Nephron (organoid): ENCODE measurements at regions not wholly inside any gene's neighbourhood (a gene's known extent, or its start where the extent isn't known, plus 50 kb on each side); places are given as distances from the start of the nearest gene placed in this dataset.
"Not testable (repeated sequence)": the region's sequence is repeated elsewhere in the genome, so short reads cannot be mapped to it uniquely, and the experiment has no call there.

ENCODE experiments used
- H3K27ac Mint-ChIP-seq, 3 experiments: 2 replicates each; pipeline ENCODE4 v1.8.0; 2020; ENCODE audit warnings: mixed read lengths in 3 of 3, mild to moderate bottlenecking in 2 of 3, moderate library complexity in 1 of 3
- H3K27me3 Mint-ChIP-seq: 2 replicates; pipeline ENCODE4 v1.8.0; 2021; ENCODE audit warnings: low read depth, mild to moderate bottlenecking, moderate library complexity, mixed read lengths
- H3K36me3 Mint-ChIP-seq: 2 replicates; pipeline ENCODE4 v1.8.0; 2020; ENCODE audit warnings: low read depth, mixed read lengths
- H3K4me1 Mint-ChIP-seq: 2 replicates; pipeline ENCODE4 v1.8.0; 2020; ENCODE audit warnings: mixed read lengths
- H3K4me3 Mint-ChIP-seq, 3 experiments: 2 replicates each; pipeline ENCODE4 v1.8.0; 2020; ENCODE audit warnings: mild to moderate bottlenecking in 3 of 3, mixed read lengths in 3 of 3, moderate library complexity in 2 of 3
- H3K9me3 Mint-ChIP-seq: 2 replicates; pipeline ENCODE4 v1.8.0; 2020; ENCODE audit warnings: mixed read lengths
- TF ChIP-seq, protein P1 (sequence below), 3 experiments: fragments of 200-600 bp; sonication (generic); IDR thresholded peaks; one replicate each; pipeline ENCODE4 v1.5.0; 2021; ENCODE audit warnings: antibody characterized with exemption in 3 of 3; ENCODE audit not compliant: unreplicated experiment in 3 of 3

DNA sequence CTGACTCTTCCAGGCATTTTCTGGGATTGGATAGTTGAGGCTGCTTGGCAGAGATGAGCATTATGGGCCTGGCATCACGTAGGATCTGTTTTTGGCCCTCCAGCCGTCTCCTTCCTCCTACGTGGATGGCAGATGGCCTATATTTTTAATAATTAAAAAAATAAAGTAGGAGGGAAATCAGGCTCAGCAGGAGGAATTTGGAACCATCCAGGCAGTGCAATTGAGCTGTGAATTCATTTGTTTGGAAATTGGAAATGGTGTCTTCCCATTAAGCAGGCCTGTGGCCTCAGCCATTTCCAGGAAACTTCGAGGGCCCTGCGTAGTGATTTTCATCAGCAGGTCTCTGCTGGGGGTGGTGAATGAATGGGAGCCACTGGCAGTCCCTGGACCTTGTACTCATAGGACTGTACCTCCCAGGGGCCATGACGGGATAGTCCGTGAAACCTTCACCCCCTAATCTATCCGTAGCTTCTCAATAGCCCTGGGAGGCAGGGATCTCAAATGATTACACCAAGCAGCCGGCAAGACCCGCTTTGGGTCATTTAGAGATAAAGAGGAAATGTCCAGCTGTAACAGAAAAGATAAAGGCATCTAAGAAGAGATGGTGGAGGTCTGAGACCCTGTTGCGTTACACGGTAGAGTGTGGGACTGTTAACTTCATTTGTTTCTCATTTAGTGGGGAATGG, 73.1 kb upstream of the TNP1 start:
- Mint-ChIP-seq H3K27me3 (peaks cover 4% of the 10 kb centered on the region), H3K4me1 (peaks cover 26% of the 10 kb centered on the region), H3K9me3 (no peaks in the 10 kb centered on the region), H3K27ac (peak overlapping the region in 2 of 3 experiments; percentile 53 to 73), H3K4me3 (no peak overlapping the region), H3K36me3 (no peaks in the 10 kb centered on the region)
- TF ChIP-seq, protein P1, sequence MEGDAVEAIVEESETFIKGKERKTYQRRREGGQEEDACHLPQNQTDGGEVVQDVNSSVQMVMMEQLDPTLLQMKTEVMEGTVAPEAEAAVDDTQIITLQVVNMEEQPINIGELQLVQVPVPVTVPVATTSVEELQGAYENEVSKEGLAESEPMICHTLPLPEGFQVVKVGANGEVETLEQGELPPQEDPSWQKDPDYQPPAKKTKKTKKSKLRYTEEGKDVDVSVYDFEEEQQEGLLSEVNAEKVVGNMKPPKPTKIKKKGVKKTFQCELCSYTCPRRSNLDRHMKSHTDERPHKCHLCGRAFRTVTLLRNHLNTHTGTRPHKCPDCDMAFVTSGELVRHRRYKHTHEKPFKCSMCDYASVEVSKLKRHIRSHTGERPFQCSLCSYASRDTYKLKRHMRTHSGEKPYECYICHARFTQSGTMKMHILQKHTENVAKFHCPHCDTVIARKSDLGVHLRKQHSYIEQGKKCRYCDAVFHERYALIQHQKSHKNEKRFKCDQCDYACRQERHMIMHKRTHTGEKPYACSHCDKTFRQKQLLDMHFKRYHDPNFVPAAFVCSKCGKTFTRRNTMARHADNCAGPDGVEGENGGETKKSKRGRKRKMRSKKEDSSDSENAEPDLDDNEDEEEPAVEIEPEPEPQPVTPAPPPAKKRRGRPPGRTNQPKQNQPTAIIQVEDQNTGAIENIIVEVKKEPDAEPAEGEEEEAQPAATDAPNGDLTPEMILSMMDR (IDR thresholded peaks at IDR 0.05; ENCODE audit: unreplicated experiment in 3 of 3), result no peak

DNA sequence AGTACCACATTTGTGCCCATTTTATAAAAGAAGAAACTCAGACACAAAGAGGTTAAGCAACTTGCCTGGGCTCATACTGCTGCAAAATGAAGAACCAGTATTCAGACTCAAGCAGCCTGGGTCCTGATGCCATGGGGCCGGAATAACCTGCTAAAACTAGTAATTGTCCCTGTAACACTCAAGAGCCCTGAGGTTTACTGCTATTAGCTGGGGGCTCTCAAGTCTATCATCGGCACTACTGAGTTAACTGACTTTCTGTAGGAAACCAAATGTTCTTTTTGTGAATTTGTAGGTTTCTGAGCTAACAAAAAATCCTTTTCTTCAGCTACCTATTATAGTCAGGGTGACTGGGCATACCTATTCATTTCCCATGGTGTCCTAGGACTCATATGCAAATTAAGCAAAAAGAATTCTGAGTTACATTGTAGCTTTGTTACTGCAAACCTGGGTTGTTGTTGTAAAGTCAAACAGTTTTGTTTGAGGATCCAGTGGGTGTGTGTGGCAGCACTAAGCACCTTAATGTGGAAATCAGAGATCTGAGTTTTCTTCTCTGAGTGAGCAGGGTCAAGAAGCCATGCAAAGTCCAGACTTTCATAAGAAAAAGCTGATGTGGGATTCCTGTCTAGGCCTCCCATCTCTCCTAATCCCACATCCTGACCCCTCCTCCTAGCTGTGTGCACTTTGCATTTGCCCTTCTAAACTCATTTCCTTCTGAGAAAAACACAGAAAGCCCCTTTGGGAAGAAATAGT, 72.4 kb upstream of the TNP1 start:
- H3K27me3 Mint-ChIP-seq, result peaks cover 4% of the 10 kb centered on the region
- no peaks in the 10 kb centered on the region for H3K9me3 Mint-ChIP-seq
- no peak overlapping the region for H3K4me3 Mint-ChIP-seq
- peaks cover 28% of the 10 kb centered on the region for H3K4me1 Mint-ChIP-seq
- no peaks in the 10 kb centered on the region for H3K36me3 Mint-ChIP-seq
- TF ChIP-seq, protein P1 (IDR thresholded peaks at IDR 0.05; ENCODE audit: unreplicated experiment in 3 of 3), result no peak
- peak overlapping the region in 2 of 3 experiments; percentile 53 to 73 for H3K27ac Mint-ChIP-seq

DNA sequence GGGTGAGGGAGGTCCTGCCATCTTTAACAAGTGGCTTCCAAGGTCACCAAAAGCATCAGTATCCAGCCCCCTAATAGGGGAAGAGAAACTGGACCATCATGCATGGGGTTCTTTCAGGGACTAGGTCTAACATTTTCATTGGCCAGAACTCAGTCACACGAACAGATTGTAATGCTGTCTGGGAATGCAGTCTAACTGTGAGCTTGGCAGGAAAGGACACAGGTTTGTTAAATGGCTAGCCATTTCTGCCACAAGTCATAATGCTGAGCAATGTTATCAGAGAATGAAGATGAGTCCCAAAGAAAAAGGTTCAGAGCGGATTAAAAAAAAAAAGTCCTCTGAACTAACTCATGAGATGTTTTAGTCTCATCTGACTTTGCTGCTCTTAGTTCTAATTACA, 70.9 kb upstream of the TNP1 start:
- Mint-ChIP-seq H3K27me3 (peaks cover 4% of the 10 kb centered on the region), H3K4me3 (no peak overlapping the region), H3K4me1 (peaks cover 23% of the 10 kb centered on the region), H3K9me3 (no peaks in the 10 kb centered on the region), H3K36me3 (no peaks in the 10 kb centered on the region), H3K27ac (no peak overlapping the region)
- TF ChIP-seq, protein P1 (IDR thresholded peaks at IDR 0.05; ENCODE audit: unreplicated experiment in 3 of 3), result no peak

DNA sequence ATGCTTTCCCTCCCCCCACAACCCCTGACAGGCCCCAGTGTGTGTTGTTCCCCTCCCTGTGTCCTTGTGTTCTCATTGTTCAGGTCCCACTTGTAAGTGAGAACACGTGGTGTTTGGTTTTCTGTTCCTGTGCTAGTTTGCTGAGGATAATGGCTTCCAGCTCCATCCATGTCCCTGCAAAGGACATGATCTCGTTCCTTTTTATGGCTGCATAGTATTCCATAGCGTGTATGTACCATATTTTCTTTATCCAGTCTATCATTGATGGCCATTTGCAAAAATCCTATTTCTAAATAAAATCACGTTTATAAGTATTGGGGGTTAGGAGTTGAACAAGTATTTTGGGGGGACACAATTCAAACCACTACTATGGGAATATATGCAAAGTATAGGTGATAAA, 69.5 kb upstream of the TNP1 start:
- H3K9me3 Mint-ChIP-seq, H3K27ac Mint-ChIP-seq, H3K36me3 Mint-ChIP-seq, H3K4me3 Mint-ChIP-seq, H3K27me3 Mint-ChIP-seq: not testable (repeated sequence)
- H3K4me1 Mint-ChIP-seq, result peaks cover 24% of the 10 kb centered on the region

GRCh38 chr2:216927163-216927562, 67.3 kb upstream of the TNP1 start:
- TF ChIP-seq, protein P1 (IDR thresholded peaks at IDR 0.05; ENCODE audit: unreplicated experiment in 3 of 3), result no peak
- Mint-ChIP-seq H3K9me3 (no peaks in the 10 kb centered on the region), H3K4me1 (peaks cover 31% of the 10 kb centered on the region), H3K4me3 (no peak overlapping the region), H3K36me3 (no peaks in the 10 kb centered on the region), H3K27me3 (peaks cover 4% of the 10 kb centered on the region), H3K27ac (peak overlapping the region in 1 of 3 experiments; percentile 10)

GRCh38 chr2:216925636-216926366, 65.9 kb upstream of the TNP1 start:
- no peaks in the 10 kb centered on the region for H3K9me3 Mint-ChIP-seq
- peaks cover 42% of the 10 kb centered on the region for H3K4me1 Mint-ChIP-seq
- H3K4me3 Mint-ChIP-seq, result no peak overlapping the region
- peaks cover 4% of the 10 kb centered on the region for H3K27me3 Mint-ChIP-seq
- TF ChIP-seq, protein P1 (IDR thresholded peaks at IDR 0.05; ENCODE audit: unreplicated experiment in 3 of 3), result no peak
- no peaks in the 10 kb centered on the region for H3K36me3 Mint-ChIP-seq
- H3K27ac Mint-ChIP-seq, result peak overlapping the region in 2 of 3 experiments; percentile 6 to 36
